IMR-90 (cell line): ENCODE measurements at regions not wholly inside any gene's neighbourhood (a gene's known extent, or its start where the extent isn't known, plus 50 kb on each side); places are given as distances from the start of the nearest gene placed in this dataset.

Experiments
- ATAC-seq: fragments of 200-7000 bp; cut with Tn5 transposase; 2 replicates; pipeline ENCODE4 v1.9.1; 2020; ENCODE audit warnings: low read depth, mild to moderate bottlenecking, moderate library complexity
- BruUV-seq: library from RNA; stranded (reverse); fragments of 400-500 nt; replicated peaks from 2 replicates; lab custom pipeline; 2021; lab: Mats Ljungman, UMichigan
- CTCF ChIA-PET: fragments of 300-600 bp; formaldehyde crosslinking; extraction: SDS; loops from one replicate; lab custom pipeline; 2021; ENCODE audit warnings: antibody characterized with exemption; lab: Yijun Ruan, JAX
- POLR2A ChIA-PET: fragments of 300-600 bp; sonication (Branson Sonifier 250); formaldehyde crosslinking; loops from one replicate; lab custom pipeline; 2022; ENCODE audit warnings: antibody characterized with exemption; ENCODE audit not compliant: unreplicated experiment; lab: Charles Lee
- DNase-seq: peaks from one replicate; pipeline ENCODE4 v3.0.0; 2013
- H2AFZ ChIP-seq: replicated peaks from 2 replicates; pipeline ENCODE3; 2013; ENCODE audit warnings: low read length, mild to moderate bottlenecking; ENCODE audit not compliant: poor library complexity
- H2AK5ac ChIP-seq: 2 replicates; pipeline ENCODE4 v1.6.1; 2013; ENCODE audit warnings: low read depth, low read length, inconsistent platforms
- H2AK9ac ChIP-seq: replicated peaks from 2 replicates; pipeline ENCODE3; 2013; ENCODE audit warnings: mild to moderate bottlenecking, low read depth, low read length, moderate library complexity; ENCODE audit not compliant: poor library complexity
- H2BK120ac ChIP-seq: 2 replicates; pipeline ENCODE4 v1.6.1; 2013; ENCODE audit warnings: low read depth, low read length, inconsistent platforms
- H2BK15ac ChIP-seq: 3 replicates; pipeline ENCODE4 v1.6.1; 2013; ENCODE audit warnings: low read depth, low read length, inconsistent platforms
- H2BK20ac ChIP-seq: 2 replicates; pipeline ENCODE4 v1.6.1; 2013; ENCODE audit warnings: low read depth, mild to moderate bottlenecking, inconsistent platforms, low read length, moderate library complexity
- H2BK5ac ChIP-seq: 2 replicates; pipeline ENCODE4 v1.6.1; 2013; ENCODE audit warnings: mild to moderate bottlenecking, low read depth, low read length, inconsistent platforms; ENCODE audit not compliant: poor library complexity, severe bottlenecking
- H3K14ac ChIP-seq: replicated peaks from 2 replicates; pipeline ENCODE4 v1.6.1; 2013; ENCODE audit warnings: low read depth, low read length, inconsistent platforms
- H3K18ac ChIP-seq: 2 replicates; pipeline ENCODE4 v1.6.1; 2013; ENCODE audit warnings: low read depth, low read length, control low read depth
- H3K23ac ChIP-seq: 2 replicates; pipeline ENCODE4 v1.6.1; 2013; ENCODE audit warnings: low read depth, low read length, inconsistent platforms
- H3K27ac ChIP-seq: 2 replicates; pipeline ENCODE4 v1.5.1; 2013; ENCODE audit warnings: mild to moderate bottlenecking, control low read depth, low read length; ENCODE audit not compliant: insufficient read depth
- H3K27me3 ChIP-seq: 2 replicates; pipeline ENCODE4 v1.6.1; 2013; ENCODE audit warnings: low read length; ENCODE audit not compliant: control insufficient read depth, insufficient read depth
- H3K36me3 ChIP-seq: 2 replicates; pipeline ENCODE4 v1.6.1; 2013; ENCODE audit warnings: low read length, mixed read lengths; ENCODE audit not compliant: control insufficient read depth, insufficient read depth
- H3K4ac ChIP-seq: 2 replicates; pipeline ENCODE4 v1.6.1; 2013; ENCODE audit warnings: low read depth, low read length, inconsistent platforms
- H3K4me1 ChIP-seq: 2 replicates; pipeline ENCODE4 v1.6.1; 2013; ENCODE audit warnings: low read length, mixed read lengths; ENCODE audit not compliant: control insufficient read depth, insufficient read depth
- H3K4me2 ChIP-seq: 2 replicates; pipeline ENCODE4 v1.6.1; 2013; ENCODE audit warnings: low read depth, mild to moderate bottlenecking, control low read depth, low read length, moderate library complexity
- H3K4me3 ChIP-seq: 2 replicates; pipeline ENCODE4 v1.5.1; 2013; ENCODE audit warnings: low read depth, mild to moderate bottlenecking, control low read depth, low read length, moderate library complexity; ENCODE audit not compliant: insufficient read depth
- H3K56ac ChIP-seq: 2 replicates; pipeline ENCODE4 v1.6.1; 2013; ENCODE audit warnings: low read length, inconsistent platforms; ENCODE audit not compliant: insufficient read depth; ENCODE audit errors: extremely low read depth
- H3K79me1 ChIP-seq, 2 experiments: 2 replicates each; pipeline ENCODE4 v1.6.1; 2013; ENCODE audit warnings: low read length in 2 of 2, inconsistent platforms in 1 of 2, low read depth in 1 of 2
- H3K9ac ChIP-seq: 2 replicates; pipeline ENCODE4 v1.6.1; 2013; ENCODE audit warnings: low read depth, low read length, control low read depth
- H3K9me1 ChIP-seq: 2 replicates; pipeline ENCODE4 v1.6.1; 2013; ENCODE audit warnings: low read length, inconsistent platforms; ENCODE audit not compliant: insufficient read depth
- H3K9me3 ChIP-seq: 2 replicates; pipeline ENCODE4 v1.6.1; 2013; ENCODE audit warnings: low read length; ENCODE audit not compliant: control insufficient read depth, insufficient read depth
- H4K20me1 ChIP-seq: 2 replicates; pipeline ENCODE4 v1.6.1; 2013; ENCODE audit warnings: low read length, inconsistent platforms; ENCODE audit not compliant: insufficient read depth
- H4K5ac ChIP-seq: 2 replicates; pipeline ENCODE4 v1.6.1; 2013; ENCODE audit warnings: mild to moderate bottlenecking, low read depth, low read length, control low read depth
- H4K8ac ChIP-seq, 2 experiments: 2 replicates each; pipeline ENCODE4 v1.6.1; 2013; ENCODE audit warnings: low read depth in 2 of 2, low read length in 2 of 2, control low read depth in 1 of 2, inconsistent platforms in 1 of 2
- H4K91ac ChIP-seq: 2 replicates; pipeline ENCODE4 v1.6.1; 2013; ENCODE audit warnings: low read depth, low read length, inconsistent platforms; ENCODE audit not compliant: insufficient read depth
- BHLHE40 ChIP-seq: fragments of 150-350 bp; IDR thresholded peaks from 2 replicates; pipeline ENCODE4 v1.6.1; 2016; ENCODE audit warnings: mild to moderate bottlenecking, low read depth, low read length
- WGBS, 2 experiments: methylation state at CpG; one replicate each; pipeline versions ENCODE4 v1.1.5 to v1.1.7; 2013; ENCODE audit warnings: missing lambda C conversion rate in 2 of 2; ENCODE audit not compliant: insufficient read length in 1 of 2; ENCODE audit errors: extremely low coverage in 2 of 2; 5-methylcytosine and 5-hydroxymethylcytosine counted together
- dilution Hi-C: fragments of 300-500 bp; cut with HindIII; formaldehyde crosslinking; loops from one replicate; pipeline ENCODE4 v1.14.3; 2018; ENCODE audit warnings: low sequenced_read_pairs; ENCODE audit not compliant: unreplicated experiment
- in situ Hi-C: fragments of 300-500 bp; cut with MboI; formaldehyde crosslinking; loops from 3 replicates; pipeline ENCODE4 v1.14.3; 2019; ENCODE audit warnings: low sequenced_read_pairs, inconsistent platforms, mixed read lengths
- intact Hi-C: fragments of 100-400 bp; cut with micrococcal nuclease; formaldehyde crosslinking; loops from 2 replicates; pipeline ENCODE4 v1.10.0; 2022

DNA sequence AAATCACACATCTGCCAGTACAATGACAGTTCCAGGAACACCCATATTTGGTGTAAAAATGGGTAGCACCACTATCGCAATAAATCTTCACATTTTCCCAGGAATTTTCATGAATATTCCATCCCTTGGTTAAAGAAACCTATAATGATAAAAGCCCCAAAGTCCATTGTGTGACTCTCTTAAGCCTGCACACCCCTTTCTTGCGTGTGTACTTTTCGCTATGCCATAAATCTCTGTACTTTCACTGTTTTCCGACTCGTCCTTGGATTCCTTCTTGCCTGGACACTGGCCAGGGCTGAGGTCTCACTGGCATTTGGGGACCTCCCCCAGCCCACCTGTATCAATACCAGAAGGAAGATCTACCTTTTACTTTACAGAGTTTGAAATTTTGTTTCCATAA, 172.3 kb downstream of the RNF152 start:
- Histone ChIP-seq H3K27ac (no peak overlapping the region), H4K5ac (no peak overlapping the region), H3K36me3 (no peaks in the 10 kb centered on the region), H3K14ac (no peak overlapping the region), H2AFZ (no peak overlapping the region), H2AK5ac (no peak overlapping the region), H3K18ac (no peak overlapping the region), H3K9me3 (no peaks in the 10 kb centered on the region), H4K20me1 (no peaks in the 10 kb centered on the region), H2BK15ac (no peak overlapping the region), H4K8ac (no peak overlapping the region), H3K27me3 (no peaks in the 10 kb centered on the region), H3K23ac (no peak overlapping the region), H3K9me1 (no peaks in the 10 kb centered on the region), H2BK5ac (no peak overlapping the region), H3K79me1 (no peaks in the 10 kb centered on the region), H2BK120ac (no peak overlapping the region), H4K91ac (no peak overlapping the region), H3K4me1 (no peaks in the 10 kb centered on the region), H3K4ac (no peak overlapping the region), H3K4me2 (no peak overlapping the region), H2AK9ac (no peak overlapping the region), H3K56ac (no peak overlapping the region), H2BK20ac (no peak overlapping the region), H3K9ac (no peak overlapping the region), H3K4me3 (no peak overlapping the region)
- POLR2A ChIA-PET, result no interaction called here
- in situ Hi-C loops, result no loop called here
- no peak for TF ChIP-seq BHLHE40
- dilution Hi-C loops, result no loop called here
- ATAC-seq (no peak), DNase-seq (no peak)
- 86% methylated on average over 3 of the region's 5 CpGs; no CpG with 5 or more reads in 1 of the 2 experiments for WGBS, 2 experiments
- intact Hi-C loops, result no loop called here
- CTCF ChIA-PET, result no interaction called here
- BruUV-seq, result no TSS peak
